ENCODE measurements at regions not wholly inside any gene's neighbourhood (a gene's known extent, or its start where the extent isn't known, plus 50 kb on each side); places are given as distances from the start of the nearest gene placed in this dataset.
"Not testable (repeated sequence)": the region's sequence is repeated elsewhere in the genome, so short reads cannot be mapped to it uniquely, and the experiment has no call there.

- no peak for FAIRE-seq
Measured at GRCh38 chr6:14874975-14875480, 370.8 kb upstream of the JARID2 start.

GRCh38 chr6:14875481-14876063 is 370.3 kb upstream of the JARID2 start:
- no peak for FAIRE-seq

GRCh38 chr6:14876778-14877613 is 368.9 kb upstream of the JARID2 start:
- FAIRE-seq: no peak

GRCh38 chr6:14877758-14878157 is 368.1 kb upstream of the JARID2 start:
- FAIRE-seq: no peak

- no peak for FAIRE-seq
Measured at GRCh38 chr6:14880052-14880451, 365.8 kb upstream of the JARID2 start.

- FAIRE-seq: no peak
Measured at GRCh38 chr6:14880677-14881076, 365.2 kb upstream of the JARID2 start.

- FAIRE-seq: no peak
Measured at GRCh38 chr6:14881398-14881797, 364.5 kb upstream of the JARID2 start.

- FAIRE-seq: no peak
Measured at GRCh38 chr6:14882394-14883026, 363.4 kb upstream of the JARID2 start.

- FAIRE-seq: no peak
Measured at GRCh38 chr6:14883921-14884320, 361.9 kb upstream of the JARID2 start.

GRCh38 chr6:14885498-14885897 is 360.4 kb upstream of the JARID2 start:
- no peak for FAIRE-seq

GRCh38 chr6:14887181-14887580 is 358.7 kb upstream of the JARID2 start:
- no peak for FAIRE-seq

GRCh38 chr6:14887986-14888574 is 357.8 kb upstream of the JARID2 start:
- FAIRE-seq: no peak

GRCh38 chr6:14888575-14889000 is 357.3 kb upstream of the JARID2 start:
- FAIRE-seq: no peak

- no peak for FAIRE-seq
Measured at GRCh38 chr6:14889188-14889587, 356.7 kb upstream of the JARID2 start.

- no peak for FAIRE-seq
Measured at GRCh38 chr6:14889611-14890593, 356.0 kb upstream of the JARID2 start.

GRCh38 chr6:14891820-14892375 is 354.0 kb upstream of the JARID2 start:
- FAIRE-seq: not testable (repeated sequence)

GRCh38 chr6:14894105-14894504 is 351.8 kb upstream of the JARID2 start:
- FAIRE-seq: no peak

- FAIRE-seq: no peak
Measured at GRCh38 chr6:14896475-14896874, 349.4 kb upstream of the JARID2 start.

- FAIRE-seq: no peak
Measured at GRCh38 chr6:14897831-14898230, 348.0 kb upstream of the JARID2 start.

GRCh38 chr6:14899441-14899840 is 346.4 kb upstream of the JARID2 start:
- not testable (repeated sequence) for FAIRE-seq

GRCh38 chr6:14900919-14901318 is 344.9 kb upstream of the JARID2 start:
- FAIRE-seq: no peak
